GM23248 (cell line): ENCODE measurements at regions not wholly inside any gene's neighbourhood (a gene's known extent, or its start where the extent isn't known, plus 50 kb on each side); places are given as distances from the start of the nearest gene placed in this dataset.
"Not testable (repeated sequence)": the region's sequence is repeated elsewhere in the genome, so short reads cannot be mapped to it uniquely, and the experiment has no call there.

ENCODE experiments used
- EZH2 ChIP-seq: fragments of 200-600 bp; sonication (generic); IDR thresholded peaks from 2 replicates; pipeline ENCODE4 v1.6.1; 2018; ENCODE audit warnings: antibody characterized with exemption, mild to moderate bottlenecking; ENCODE audit not compliant: insufficient read depth, poor library complexity, severe bottlenecking
- EZH2phosphoT487 ChIP-seq: fragments of 200-600 bp; sonication (generic); IDR thresholded peaks from 2 replicates; pipeline ENCODE4 v1.6.1; 2018; ENCODE audit warnings: antibody characterized with exemption, moderate library complexity, mild to moderate bottlenecking, low read depth; ENCODE audit not compliant: insufficient read depth

DNA sequence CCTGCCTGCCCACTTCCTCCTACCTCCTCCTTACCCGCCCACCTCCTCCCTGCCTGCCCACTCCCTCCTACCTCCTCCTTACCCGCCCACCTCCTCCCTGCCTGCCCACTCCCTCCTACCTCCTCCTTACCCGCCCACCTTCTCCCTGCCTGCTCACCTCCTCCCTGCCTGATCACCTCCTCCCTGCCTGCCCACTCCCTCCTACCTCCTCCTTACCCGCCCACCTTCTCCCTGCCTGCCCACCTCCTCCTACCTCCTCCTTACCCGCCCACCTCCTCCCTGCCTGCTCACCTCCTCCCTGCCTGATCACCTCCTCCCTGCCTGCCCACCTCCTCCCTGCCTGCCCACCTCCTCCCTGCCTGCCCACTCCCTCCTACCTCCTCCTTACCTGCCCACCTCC, 72.0 kb downstream of the MATN1 start:
- not testable (repeated sequence) for TF ChIP-seq EZH2, EZH2phosphoT487
